ENCODE measurements at regions not wholly inside any gene's neighbourhood (a gene's known extent, or its start where the extent isn't known, plus 50 kb on each side); places are given as distances from the start of the nearest gene placed in this dataset.

GRCh38 chr12:19074700-19075099, 54.8 kb upstream of the PLEKHA5 start (continued):
- TF ChIP-seq ESRRB (CRISPR knock-in tag; IDR thresholded peaks at IDR 0.05; ENCODE audit: borderline replicate concordance) = no peak

GRCh38 chr12:19075711-19076340, 53.7 kb upstream of the PLEKHA5 start:
- Histone ChIP-seq H2AFZ (ENCODE audit: low read depth, low read length) (no peak overlapping the region), H3K36me3 (ENCODE audit: control insufficient read depth, insufficient read depth, low read length) (no peaks in the 10 kb centered on the region), H3K27ac (ENCODE audit: extremely low read depth, low read depth, low read length) (no peak overlapping the region), H3K27me3 (ENCODE audit: control insufficient read depth in 2 of 2, insufficient read depth in 2 of 2, low read length in 2 of 2) (no peaks in the 10 kb centered on the region), H3K4me2 (ENCODE audit: insufficient read depth, low read length) (no peak overlapping the region), H3K79me2 (ENCODE audit: control insufficient read depth, insufficient read depth, low read length) (no peaks in the 10 kb centered on the region), H3K9me3 (replicated peaks; ENCODE audit: control insufficient read depth, insufficient read depth, low read depth, low read length) (no peaks in the 10 kb centered on the region), H4K20me1 (replicated peaks; ENCODE audit: control insufficient read depth, insufficient read depth, low read length) (no peaks in the 10 kb centered on the region), H3K9ac (ENCODE audit: insufficient read depth in 1 of 2, low read depth in 2 of 2, low read length in 2 of 2) (no peak overlapping the region), H3K4me1 (replicated peaks in 1 of 2; ENCODE audit: control insufficient read depth in 2 of 2, insufficient read depth in 2 of 2, low read length in 2 of 2) (peaks cover 0 to 4% of the 10 kb centered on the region in 2 experiments; a peak in 1 of 5 replicates), H3K4me3 (no peak overlapping the region), H3K9me1 (ENCODE audit: control insufficient read depth, insufficient read depth, low read length) (no peaks in the 10 kb centered on the region)
- FAIRE-seq = no peak
- in situ Hi-C loops (cut with MboI) = no loop called here
- WGBS (ENCODE audit: insufficient coverage, low coverage, missing lambda C conversion rate) = 32% methylated on average over 3 of the region's 3 CpGs
- ChIA-PET CTCF (ENCODE audit: low intra/inter-chr PET ratio) (no interaction called here), POLR2A (no interaction called here)
- DNase-seq (ENCODE audit: extremely low read depth in 1 of 4, low spot score in 3 of 4) = no peak
- intact Hi-C loops (cut with micrococcal nuclease) = no loop called here
- BruUV-seq (replicated peaks) = no TSS peak
- no peak for ATAC-seq
- TF ChIP-seq ZNF384 (IDR thresholded peaks at IDR 0.05; ENCODE audit: low read depth, low read length) (no peak), ARID3A (IDR thresholded peaks at IDR 0.05; ENCODE audit: borderline replicate concordance, low read depth, low read length) (no peak), DNMT1 (IDR thresholded peaks at IDR 0.05) (no peak), XRCC5 (IDR thresholded peaks at IDR 0.05; ENCODE audit: low read depth, low read length) (no peak), GABPA (tag; conservative IDR thresholded peaks at IDR 0.05; ENCODE audit: low read depth) (no peak), NR0B1 (IDR thresholded peaks at IDR 0.05; ENCODE audit: partially characterized antibody) (no peak), ATF7 (IDR thresholded peaks at IDR 0.05) (no peak), ZNF561 (CRISPR knock-in tag; conservative IDR thresholded peaks at IDR 0.05) (no peak), ZNF830 (CRISPR knock-in tag; IDR thresholded peaks at IDR 0.05) (no peak), CBX3 (IDR thresholded peaks at IDR 0.05; ENCODE audit: borderline replicate concordance in 1 of 2, low read length in 2 of 2) (no peak), ZNF408 (CRISPR knock-in tag; IDR thresholded peaks at IDR 0.05; ENCODE audit: low read depth) (no peak), HOMEZ (CRISPR knock-in tag; IDR thresholded peaks at IDR 0.05) (no peak), ZNF764 (CRISPR knock-in tag; IDR thresholded peaks at IDR 0.05; ENCODE audit: low read depth) (no peak), NR2C1 (IDR thresholded peaks at IDR 0.05) (no peak), NR2C1 (tag; IDR thresholded peaks at IDR 0.05) (no peak), PHTF2 (CRISPR knock-in tag; IDR thresholded peaks at IDR 0.05) (no peak), HDAC3 (IDR thresholded peaks at IDR 0.05; ENCODE audit: borderline replicate concordance, partially characterized antibody) (no peak)

Data from K562 (cell line).